Upper lobe of right lung (tissue), 1 donor: ENCODE measurements at regions not wholly inside any gene's neighbourhood (a gene's known extent, or its start where the extent isn't known, plus 50 kb on each side); places are given as distances from the start of the nearest gene placed in this dataset.

ENCODE experiments used
- ATAC-seq: fragments of 200-7000 bp; cut with Tn5 transposase; one replicate; pipeline ENCODE4 v1.9.1; 2020; ENCODE audit warnings: mild to moderate bottlenecking, moderate library complexity
- DNase-seq: peaks from one replicate; pipeline ENCODE4 v3.0.0-alpha.2; 2020
- H3K27ac ChIP-seq: fragments of 200-600 bp; one replicate; pipeline ENCODE4 v1.8.0; 2022
- H3K27me3 ChIP-seq: fragments of 200-600 bp; one replicate; pipeline ENCODE4 v1.8.0; 2022; ENCODE audit warnings: mild to moderate bottlenecking
- H3K36me3 ChIP-seq: fragments of 200-600 bp; one replicate; pipeline ENCODE4 v1.8.0; 2022
- H3K4me1 ChIP-seq: fragments of 200-600 bp; one replicate; pipeline ENCODE4 v1.8.0; 2022
- H3K4me3 ChIP-seq: fragments of 200-600 bp; one replicate; pipeline ENCODE4 v1.8.0; 2022; ENCODE audit warnings: mild to moderate bottlenecking
- H3K9me3 ChIP-seq: fragments of 200-600 bp; one replicate; pipeline ENCODE4 v1.8.0; 2022
- CTCF ChIP-seq: fragments of 200-600 bp; IDR thresholded peaks from one replicate; pipeline ENCODE4 v1.8.0; 2022; ENCODE audit warnings: antibody characterized with exemption
- intact Hi-C: fragments of 100-400 bp; cut with DNase I; formaldehyde crosslinking; loops from one replicate; pipeline ENCODE4 v1.11.0; 2022
- donor health status: DM: no; HTN: yes; CAD: no; lungs with severe emphysema.

- no peak for DNase-seq
- H3K27me3 ChIP-seq = no peaks in the 10 kb centered on the region
- no peak overlapping the region for H3K27ac ChIP-seq
- H3K4me1 ChIP-seq = peaks cover 7% of the 10 kb centered on the region
- H3K4me3 ChIP-seq = no peak overlapping the region
- intact Hi-C loops = no loop called here
- ATAC-seq = no peak
- TF ChIP-seq CTCF = no peak
- H3K9me3 ChIP-seq = no peaks in the 10 kb centered on the region
- no peaks in the 10 kb centered on the region for H3K36me3 ChIP-seq
These were observed 262.2 kb downstream of the MRTFB start for GRCh38 chr16:14333361-14333760.

GRCh38 chr16:14331020-14331419, 259.9 kb downstream of the MRTFB start:
- H3K27me3 ChIP-seq = no peaks in the 10 kb centered on the region
- TF ChIP-seq CTCF = no peak
- DNase-seq (no peak), ATAC-seq (no peak)
- no peaks in the 10 kb centered on the region for H3K36me3 ChIP-seq
- H3K4me1 ChIP-seq = no peaks in the 10 kb centered on the region
- intact Hi-C loops = no loop called here
- no peak overlapping the region for H3K27ac ChIP-seq
- no peak overlapping the region for H3K4me3 ChIP-seq
- no peaks in the 10 kb centered on the region for H3K9me3 ChIP-seq

- Histone ChIP-seq H3K4me3 (no peak overlapping the region), H3K36me3 (no peaks in the 10 kb centered on the region), H3K4me1 (no peaks in the 10 kb centered on the region), H3K27ac (no peak overlapping the region), H3K9me3 (no peaks in the 10 kb centered on the region), H3K27me3 (no peaks in the 10 kb centered on the region)
- DNase-seq (no peak), ATAC-seq (no peak)
- intact Hi-C loops = no loop called here
- TF ChIP-seq CTCF = no peak
These were observed 258.7 kb downstream of the MRTFB start for GRCh38 chr16:14329727-14330350.

- H3K27me3 ChIP-seq = no peaks in the 10 kb centered on the region
- ATAC-seq (no peak), DNase-seq (no peak)
- no peak overlapping the region for H3K4me3 ChIP-seq
- no peak overlapping the region for H3K27ac ChIP-seq
- H3K4me1 ChIP-seq = no peaks in the 10 kb centered on the region
- intact Hi-C loops = no loop called here
- no peak for TF ChIP-seq CTCF
- H3K36me3 ChIP-seq = no peaks in the 10 kb centered on the region
- H3K9me3 ChIP-seq = no peaks in the 10 kb centered on the region
These were observed 254.6 kb downstream of the MRTFB start for GRCh38 chr16:14325502-14326401.

- DNase-seq (no peak), ATAC-seq (no peak)
- Histone ChIP-seq H3K4me3 (no peak overlapping the region), H3K4me1 (no peaks in the 10 kb centered on the region), H3K36me3 (no peaks in the 10 kb centered on the region), H3K27me3 (no peaks in the 10 kb centered on the region), H3K9me3 (no peaks in the 10 kb centered on the region), H3K27ac (no peak overlapping the region)
- intact Hi-C loops = no loop called here
- TF ChIP-seq CTCF = no peak
These were observed 253.5 kb downstream of the MRTFB start for GRCh38 chr16:14324581-14324980.
